HG02938 (cell line): ENCODE measurements at regions not wholly inside any gene's neighbourhood (a gene's known extent, or its start where the extent isn't known, plus 50 kb on each side); places are given as distances from the start of the nearest gene placed in this dataset.

Experiments
- ATAC-seq: cut with Tn5 transposase; IDR thresholded peaks from one replicate; pipeline ENCODE4 v1.9.1; 2021; ENCODE audit warnings: mild to moderate bottlenecking, moderate library complexity; ENCODE audit not compliant: unreplicated experiment

GRCh38 chr4:176843710-176844109 lies 51.0 kb upstream of the VEGFC start:
- no peak for ATAC-seq

GRCh38 chr4:176844448-176844847 lies 51.7 kb upstream of the VEGFC start:
- ATAC-seq: no peak

- ATAC-seq: no peak
These were observed 52.9 kb upstream of the VEGFC start for GRCh38 chr4:176845636-176846035.

GRCh38 chr4:176849076-176849475 lies 56.4 kb upstream of the VEGFC start:
- ATAC-seq: no peak

- no peak for ATAC-seq
These were observed 57.7 kb upstream of the VEGFC start for GRCh38 chr4:176850436-176850835.

- ATAC-seq: no peak
These were observed 63.7 kb upstream of the VEGFC start for GRCh38 chr4:176856421-176856820.

- no peak for ATAC-seq
These were observed 66.1 kb upstream of the VEGFC start for GRCh38 chr4:176858839-176859238.

GRCh38 chr4:176864238-176864637 lies 71.5 kb upstream of the VEGFC start:
- no peak for ATAC-seq

- ATAC-seq: peak; percentile 75
These were observed 76.0 kb upstream of the VEGFC start for GRCh38 chr4:176868676-176869075.

- ATAC-seq: no peak
These were observed 79.7 kb upstream of the VEGFC start for GRCh38 chr4:176872461-176872860.

GRCh38 chr4:176874721-176875445 lies 82.2 kb upstream of the VEGFC start:
- no peak for ATAC-seq

- no peak for ATAC-seq
These were observed 82.8 kb upstream of the VEGFC start for GRCh38 chr4:176875446-176875930.

GRCh38 chr4:176879380-176880116 lies 86.8 kb upstream of the VEGFC start:
- no peak for ATAC-seq

GRCh38 chr4:176882206-176882605 lies 89.5 kb upstream of the VEGFC start:
- ATAC-seq: no peak

GRCh38 chr4:176883108-176883550 lies 90.4 kb upstream of the VEGFC start:
- ATAC-seq: no peak

GRCh38 chr4:176883681-176884418 lies 91.1 kb upstream of the VEGFC start:
- no peak for ATAC-seq

GRCh38 chr4:176885224-176885623 lies 92.5 kb upstream of the VEGFC start:
- ATAC-seq: no peak

GRCh38 chr4:176886135-176886534 lies 93.4 kb upstream of the VEGFC start:
- ATAC-seq: no peak

GRCh38 chr4:176889776-176890175 lies 97.1 kb upstream of the VEGFC start:
- ATAC-seq: no peak

- ATAC-seq: no peak
These were observed 101.8 kb upstream of the VEGFC start for GRCh38 chr4:176894498-176894897.

GRCh38 chr4:176896211-176896610 lies 103.5 kb upstream of the VEGFC start:
- no peak for ATAC-seq

GRCh38 chr4:176897226-176897625 lies 104.5 kb upstream of the VEGFC start:
- no peak for ATAC-seq
